AG20443 (cell line): ENCODE measurements at regions not wholly inside any gene's neighbourhood (a gene's known extent, or its start where the extent isn't known, plus 50 kb on each side); places are given as distances from the start of the nearest gene placed in this dataset.

ENCODE experiments used
- DNase-seq: peaks from one replicate; pipeline ENCODE4 v3.0.0; 2012; ENCODE audit warnings: low spot score, mixed read lengths

DNA sequence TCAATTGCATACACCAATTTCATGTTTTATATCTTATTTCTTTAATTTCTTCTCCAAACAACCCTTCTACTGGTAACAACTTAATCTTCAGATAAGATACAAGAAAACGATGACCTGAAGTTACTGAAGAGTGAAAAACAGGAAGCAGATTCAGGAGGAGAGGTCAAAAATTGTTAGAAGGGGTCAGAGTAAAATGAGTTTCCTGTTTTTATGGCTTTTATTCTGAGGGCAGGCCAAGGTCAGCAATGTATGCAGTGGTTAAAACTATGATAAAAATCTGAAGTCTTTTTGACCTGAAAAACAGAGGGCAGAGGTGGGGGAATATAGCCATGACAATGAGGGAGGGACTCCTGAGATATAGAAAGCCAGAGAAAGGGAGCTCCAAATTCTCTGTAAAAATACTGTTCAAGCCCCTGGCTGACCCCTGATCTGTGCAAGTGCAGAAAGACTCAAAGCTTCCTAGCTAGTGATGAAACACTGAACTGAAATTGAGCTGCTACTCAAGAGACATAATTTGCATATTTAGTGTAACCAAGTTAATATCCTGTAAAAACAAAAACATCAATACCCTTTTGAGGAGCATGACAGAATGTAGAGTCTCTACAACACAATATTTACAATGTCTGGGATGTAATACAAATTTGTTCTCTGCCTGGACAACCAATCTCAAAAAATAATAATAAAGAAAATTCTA, 514.3 kb upstream of the SEL1L start:
- DNase-seq: no peak

DNA sequence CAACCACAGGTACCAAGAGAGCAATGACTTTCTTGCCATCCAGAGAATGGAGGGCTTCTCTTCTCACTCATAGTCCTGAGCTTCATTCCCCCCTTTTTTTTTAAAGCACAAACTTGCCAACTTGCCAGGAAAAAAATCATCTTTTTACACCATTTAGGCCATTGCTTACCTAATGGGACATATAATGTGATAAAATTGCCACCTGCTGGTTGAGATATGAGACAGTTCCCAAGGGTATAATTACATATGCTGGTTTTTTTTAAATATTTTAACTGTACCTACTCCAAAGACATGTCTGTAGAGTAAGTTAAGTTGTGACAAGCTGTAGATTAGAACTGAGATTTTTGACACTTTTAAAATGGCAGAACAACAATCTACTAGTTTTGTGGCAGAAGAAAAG, 519.1 kb upstream of the SEL1L start:
- no peak for DNase-seq

DNA sequence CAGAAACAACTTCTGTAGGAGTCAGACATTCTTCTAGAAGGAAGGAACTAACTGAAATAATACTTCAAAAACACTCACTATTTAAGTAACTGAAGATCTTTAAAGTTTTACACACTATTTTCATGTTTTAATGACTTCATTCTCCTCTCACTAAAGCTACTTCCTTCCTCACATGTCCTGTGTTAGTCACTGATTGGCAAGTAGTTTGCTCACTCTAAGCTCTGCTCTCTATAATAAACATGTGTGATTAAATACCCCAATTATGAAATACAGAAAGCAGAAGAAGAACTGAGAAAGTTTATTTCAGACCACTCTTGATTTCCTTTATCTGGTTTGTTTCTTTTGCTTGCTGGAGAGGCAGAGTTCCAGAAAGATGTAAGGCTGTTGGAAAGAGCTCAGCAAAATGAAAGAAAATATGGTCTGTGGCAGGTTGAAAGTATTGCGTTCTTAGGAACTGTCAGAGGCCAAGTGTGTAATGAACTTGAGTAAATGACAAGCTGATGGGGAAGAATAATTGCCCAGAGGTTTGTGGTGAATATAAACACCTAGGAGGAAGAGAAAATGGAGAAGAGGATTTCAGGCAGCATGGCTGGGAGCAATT, 522.0 kb upstream of the SEL1L start:
- no peak for DNase-seq

DNA sequence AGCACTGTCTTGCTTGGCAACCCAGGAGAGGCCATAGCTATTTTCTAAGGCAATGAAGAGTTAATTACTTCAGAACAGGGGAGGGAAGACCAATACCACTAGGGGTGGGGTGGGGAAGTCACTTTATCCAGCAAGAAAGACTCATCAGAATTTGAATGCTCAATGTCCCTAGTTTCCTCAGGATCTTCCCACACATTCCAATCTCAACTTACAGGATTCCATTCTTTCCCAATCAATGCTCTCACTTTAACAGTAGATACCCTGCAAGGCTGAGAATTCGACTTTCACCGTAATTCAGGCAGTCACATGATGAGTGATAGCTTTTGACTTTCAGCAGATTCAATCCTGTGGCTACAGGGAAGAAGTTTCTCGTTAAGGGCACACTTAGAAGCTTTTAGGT, 526.6 kb upstream of the SEL1L start:
- DNase-seq: no peak

DNA sequence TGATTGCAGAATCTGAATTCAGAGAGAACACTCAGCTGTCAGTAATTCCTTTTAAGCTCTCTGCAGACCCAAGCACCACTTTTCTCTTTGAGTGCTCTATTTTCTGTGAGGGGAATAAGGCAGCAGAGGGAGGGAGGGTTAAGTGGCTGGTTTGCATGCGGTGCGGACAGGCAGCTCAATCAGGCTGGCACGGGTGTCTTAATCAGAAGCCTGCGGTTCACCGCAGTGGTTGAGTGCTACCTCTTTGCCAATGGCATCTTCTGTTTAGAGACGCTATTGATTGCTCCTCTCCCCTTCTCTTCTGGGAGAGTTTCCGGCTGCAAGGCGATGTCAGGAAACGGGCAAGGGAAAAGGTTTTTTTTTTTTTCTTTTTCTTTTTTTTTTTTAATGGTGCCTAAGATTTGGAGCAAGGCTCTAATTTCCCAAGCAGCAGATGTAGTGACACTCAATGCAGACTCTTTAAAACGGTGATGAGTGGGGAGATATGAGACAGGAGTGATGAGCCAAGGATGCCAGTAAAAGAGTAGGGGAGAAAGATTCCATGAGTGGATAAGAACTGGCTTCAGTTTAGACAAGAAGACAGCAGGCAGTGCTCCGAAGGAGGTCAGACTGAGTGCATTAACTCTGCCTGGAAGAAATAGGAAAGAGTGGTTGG, 533.7 kb upstream of the SEL1L start:
- DNase-seq: no peak

GRCh38 chr14:82070040-82070439, 536.4 kb upstream of the SEL1L start:
- DNase-seq: no peak

GRCh38 chr14:82070753-82071152, 537.1 kb upstream of the SEL1L start:
- no peak for DNase-seq

DNA sequence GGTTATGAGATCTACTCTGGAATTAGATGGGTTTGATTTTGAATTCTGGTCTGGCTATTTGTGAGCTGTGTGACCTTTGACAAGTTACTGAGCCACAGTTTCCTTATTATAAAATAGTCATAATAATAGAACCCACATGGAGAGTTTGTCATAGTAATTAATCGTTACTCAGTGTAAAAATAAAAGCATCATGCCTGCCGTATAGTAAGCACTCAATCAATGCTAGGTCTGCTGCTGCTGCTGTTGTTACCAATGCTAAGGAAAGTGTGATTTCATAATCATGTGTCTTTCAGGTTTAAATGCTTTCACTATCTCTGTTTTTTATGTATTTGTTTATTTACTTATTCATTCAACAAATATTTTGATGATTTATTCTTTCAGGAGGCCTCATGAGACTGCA, 539.9 kb upstream of the SEL1L start:
- DNase-seq: no peak

DNA sequence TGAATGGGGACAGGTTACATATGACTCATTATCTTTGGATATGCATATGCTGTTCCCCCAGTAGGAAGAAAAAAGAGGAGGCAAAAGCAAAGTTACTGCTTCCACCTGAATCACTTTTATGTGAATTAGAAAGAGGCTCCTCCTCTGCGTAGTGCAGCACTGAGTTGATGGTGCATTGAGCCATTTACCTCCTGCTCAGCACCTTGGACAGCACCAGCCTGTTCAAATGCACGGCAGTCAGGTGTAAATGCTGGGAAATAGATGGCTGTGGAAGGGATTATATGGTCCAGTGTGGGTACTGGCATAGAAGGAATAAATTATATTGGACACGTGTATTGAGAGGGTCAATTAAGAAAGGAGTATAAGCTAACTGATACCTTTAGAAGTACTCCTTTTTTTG, 541.9 kb upstream of the SEL1L start:
- peak; percentile 7 for DNase-seq

DNA sequence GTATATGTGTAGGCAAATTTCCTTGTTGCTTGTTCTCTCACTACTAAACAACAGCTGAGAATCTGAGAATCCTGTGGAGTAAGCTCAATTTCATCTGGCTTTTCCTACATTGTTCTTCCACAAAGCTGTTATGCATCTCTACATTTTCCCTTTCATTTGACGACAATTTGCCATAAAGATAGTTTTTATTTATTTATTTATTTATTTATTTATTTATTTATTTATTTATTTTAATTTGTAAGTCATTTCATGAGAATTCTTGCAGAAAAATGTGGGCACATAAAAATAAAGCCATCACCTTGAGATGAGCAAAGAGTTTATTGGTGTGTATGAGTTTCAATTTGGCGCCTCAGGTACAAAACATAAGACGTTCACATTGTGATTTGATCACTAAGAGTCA, 545.9 kb upstream of the SEL1L start:
- no peak for DNase-seq

DNA sequence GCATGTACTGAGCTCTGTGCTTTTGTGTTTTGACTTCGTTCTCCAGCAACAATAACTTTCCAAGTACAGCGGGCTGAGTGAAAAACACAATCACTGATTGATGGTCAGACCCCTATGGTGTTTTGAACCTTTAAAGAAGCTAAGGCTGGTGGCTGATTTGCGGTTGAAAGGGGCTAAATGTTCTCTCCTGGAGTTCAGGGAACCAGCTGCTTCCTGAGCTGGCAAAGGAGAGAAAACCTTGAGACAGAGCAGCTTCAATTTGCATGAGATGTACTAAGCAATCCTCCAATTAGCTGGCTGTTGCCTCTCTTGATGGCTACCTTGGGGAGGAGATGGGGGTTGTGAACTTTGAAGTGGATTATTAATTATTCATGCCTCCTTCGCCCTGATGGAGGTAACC, 546.7 kb upstream of the SEL1L start:
- no peak for DNase-seq

DNA sequence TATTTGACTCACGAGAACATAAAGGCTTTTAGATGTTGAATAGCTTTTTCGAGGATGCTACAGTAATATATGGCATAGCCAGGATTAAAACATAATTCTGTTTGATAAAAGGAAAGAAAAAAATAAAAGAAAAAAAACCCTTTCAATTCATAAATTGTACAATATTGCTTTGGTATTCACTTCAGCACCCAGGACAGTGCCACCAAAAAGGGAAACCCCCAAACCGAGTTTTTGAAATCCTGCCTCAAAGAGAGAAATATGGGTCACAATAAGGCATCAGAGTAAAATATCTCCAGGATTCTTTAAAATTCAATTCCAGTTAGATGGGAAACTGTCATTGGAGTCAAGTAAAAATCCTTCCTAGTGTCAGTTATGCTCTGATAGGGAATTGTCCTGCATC, 551.2 kb upstream of the SEL1L start:
- DNase-seq: no peak

DNA sequence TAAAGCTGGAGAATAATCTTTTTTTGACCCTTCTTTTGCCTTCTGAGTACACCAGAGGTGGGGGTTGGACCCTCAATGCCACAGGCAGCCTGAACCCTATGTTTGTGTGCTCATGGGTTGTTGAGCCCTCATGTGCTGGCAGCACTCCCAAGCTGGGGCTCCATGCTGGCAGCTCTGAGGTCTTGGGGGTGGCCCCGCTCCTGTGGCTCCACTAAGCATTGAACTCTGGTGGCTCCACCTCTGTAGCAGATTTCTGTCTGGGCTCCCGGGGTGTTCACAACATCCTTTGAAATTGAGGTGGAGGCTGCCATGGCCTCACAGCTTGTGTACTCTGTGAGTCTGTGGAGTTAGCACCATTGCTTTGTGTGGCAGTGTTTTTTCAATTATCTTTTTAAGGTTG, 557.4 kb upstream of the SEL1L start:
- no peak for DNase-seq

- no peak for DNase-seq
These were observed 561.2 kb upstream of the SEL1L start for GRCh38 chr14:82094829-82095345.

DNA sequence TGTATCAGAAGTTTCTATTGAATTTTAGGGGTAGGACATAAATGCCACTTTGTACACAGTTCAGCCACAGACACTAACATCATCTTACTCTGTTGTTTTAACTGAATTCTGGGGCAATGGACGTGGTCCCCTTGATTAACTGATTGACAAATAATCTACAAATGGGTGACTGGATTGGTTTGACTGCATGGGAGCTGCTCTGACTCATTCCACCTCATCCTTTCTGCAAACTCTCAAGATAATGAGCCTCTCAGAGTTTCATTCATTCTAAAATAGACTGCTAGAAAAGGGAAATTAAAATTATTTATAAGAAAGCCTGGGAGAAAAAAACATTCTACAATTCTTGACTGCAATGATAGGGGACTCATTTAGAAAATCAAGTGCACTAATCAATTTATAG, 570.4 kb upstream of the SEL1L start:
- no peak for DNase-seq

DNA sequence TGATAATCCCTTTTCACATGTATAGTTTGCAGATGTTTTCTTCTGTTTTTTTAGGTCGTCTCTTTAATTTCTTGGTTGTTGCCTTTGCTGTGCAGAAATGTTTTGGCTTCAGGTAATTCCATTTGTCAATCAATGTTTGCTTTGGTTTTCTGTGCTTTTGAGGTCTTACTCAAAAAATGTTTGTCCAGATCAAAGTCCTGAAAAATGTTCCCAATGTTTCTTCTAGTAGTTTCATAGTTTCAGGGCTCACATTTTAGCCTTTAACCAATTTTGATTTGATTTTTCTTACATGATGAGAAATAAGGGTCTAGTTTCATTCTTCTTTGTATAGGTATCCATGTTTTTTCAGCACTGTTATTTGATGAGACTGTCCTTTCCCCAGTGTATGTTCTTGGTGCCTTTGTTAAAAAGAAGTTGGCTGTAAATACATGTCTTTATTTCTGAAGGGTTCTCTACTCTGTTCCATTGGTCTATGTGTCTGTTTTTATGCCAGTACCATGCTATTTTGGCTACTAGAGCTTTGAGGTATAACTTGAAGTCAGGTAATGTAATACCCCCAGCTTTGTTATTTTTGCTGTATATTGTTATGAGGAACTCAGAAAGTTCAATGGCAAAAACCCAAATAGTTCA, 578.7 kb upstream of the SEL1L start:
- no peak for DNase-seq

- no peak for DNase-seq
These were observed 579.4 kb upstream of the SEL1L start for GRCh38 chr14:82113007-82113406.

GRCh38 chr14:82113710-82114109, 580.1 kb upstream of the SEL1L start:
- DNase-seq: no peak

- DNase-seq: no peak
These were observed 583.1 kb upstream of the SEL1L start for GRCh38 chr14:82116721-82117120.

DNA sequence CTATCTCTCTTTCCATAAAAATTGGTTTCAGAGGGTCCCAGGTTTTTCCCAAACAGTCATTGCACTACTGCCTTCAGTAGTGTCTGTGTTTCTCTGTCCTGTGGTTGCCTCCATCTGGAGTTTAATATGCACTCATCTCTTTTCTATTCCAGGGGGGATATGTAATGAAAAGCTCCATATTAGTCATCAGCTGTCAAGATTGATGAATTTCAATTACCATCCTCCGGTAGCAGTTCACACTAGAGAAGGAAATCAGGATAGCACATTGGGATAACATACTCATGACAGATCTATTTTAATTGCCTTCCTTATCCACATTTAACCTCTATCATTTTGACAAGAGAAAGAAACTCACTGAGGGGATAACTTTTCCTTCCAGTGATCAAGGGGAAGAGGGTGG, 589.0 kb upstream of the SEL1L start:
- no peak for DNase-seq

GRCh38 chr14:82124511-82124910, 590.9 kb upstream of the SEL1L start:
- DNase-seq: no peak

DNA sequence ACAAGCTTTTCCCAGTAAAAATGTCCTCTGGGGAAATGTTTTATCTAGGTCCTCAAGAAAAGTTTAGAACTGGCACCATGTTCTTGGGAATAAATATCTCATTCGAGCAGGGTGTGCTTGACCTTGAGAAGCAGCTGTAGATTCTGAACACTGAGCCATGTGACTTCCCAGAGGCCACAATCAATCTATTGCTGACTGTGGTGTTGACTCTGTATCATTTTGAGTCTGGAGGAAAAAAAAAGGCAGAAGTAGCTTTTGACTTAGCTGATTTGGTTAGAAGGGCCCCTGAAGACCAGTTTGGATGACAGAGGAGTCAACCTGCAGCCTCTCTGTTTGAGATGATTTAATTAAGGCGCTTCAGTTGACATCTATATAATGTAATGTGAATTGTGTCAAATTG, 592.4 kb upstream of the SEL1L start:
- DNase-seq: no peak

- no peak for DNase-seq
These were observed 600.8 kb upstream of the SEL1L start for GRCh38 chr14:82134411-82134810.
